IMR-90 (cell line): ENCODE measurements at regions not wholly inside any gene's neighbourhood (a gene's known extent, or its start where the extent isn't known, plus 50 kb on each side); places are given as distances from the start of the nearest gene placed in this dataset.

ENCODE experiments used
- ATAC-seq: fragments of 200-7000 bp; cut with Tn5 transposase; 2 replicates; pipeline ENCODE4 v1.9.1; 2020; ENCODE audit warnings: low read depth, mild to moderate bottlenecking, moderate library complexity
- BruUV-seq: library from RNA; stranded (reverse); fragments of 400-500 nt; replicated peaks from 2 replicates; lab custom pipeline; 2021; lab: Mats Ljungman, UMichigan
- CTCF ChIA-PET: fragments of 300-600 bp; formaldehyde crosslinking; extraction: SDS; loops from one replicate; lab custom pipeline; 2021; ENCODE audit warnings: antibody characterized with exemption; lab: Yijun Ruan, JAX
- POLR2A ChIA-PET: fragments of 300-600 bp; sonication (Branson Sonifier 250); formaldehyde crosslinking; loops from one replicate; lab custom pipeline; 2022; ENCODE audit warnings: antibody characterized with exemption; ENCODE audit not compliant: unreplicated experiment; lab: Charles Lee
- DNase-seq: peaks from one replicate; pipeline ENCODE4 v3.0.0; 2013
- H2AFZ ChIP-seq: replicated peaks from 2 replicates; pipeline ENCODE3; 2013; ENCODE audit warnings: low read length, mild to moderate bottlenecking; ENCODE audit not compliant: poor library complexity
- H2AK5ac ChIP-seq: 2 replicates; pipeline ENCODE4 v1.6.1; 2013; ENCODE audit warnings: low read depth, low read length, inconsistent platforms
- H2AK9ac ChIP-seq: replicated peaks from 2 replicates; pipeline ENCODE3; 2013; ENCODE audit warnings: mild to moderate bottlenecking, low read depth, low read length, moderate library complexity; ENCODE audit not compliant: poor library complexity
- H2BK120ac ChIP-seq: 2 replicates; pipeline ENCODE4 v1.6.1; 2013; ENCODE audit warnings: low read depth, low read length, inconsistent platforms
- H2BK15ac ChIP-seq: 3 replicates; pipeline ENCODE4 v1.6.1; 2013; ENCODE audit warnings: low read depth, low read length, inconsistent platforms
- H2BK20ac ChIP-seq: 2 replicates; pipeline ENCODE4 v1.6.1; 2013; ENCODE audit warnings: low read depth, mild to moderate bottlenecking, inconsistent platforms, low read length, moderate library complexity
- H2BK5ac ChIP-seq: 2 replicates; pipeline ENCODE4 v1.6.1; 2013; ENCODE audit warnings: mild to moderate bottlenecking, low read depth, low read length, inconsistent platforms; ENCODE audit not compliant: poor library complexity, severe bottlenecking
- H3K14ac ChIP-seq: replicated peaks from 2 replicates; pipeline ENCODE4 v1.6.1; 2013; ENCODE audit warnings: low read depth, low read length, inconsistent platforms
- H3K18ac ChIP-seq: 2 replicates; pipeline ENCODE4 v1.6.1; 2013; ENCODE audit warnings: low read depth, low read length, control low read depth
- H3K23ac ChIP-seq: 2 replicates; pipeline ENCODE4 v1.6.1; 2013; ENCODE audit warnings: low read depth, low read length, inconsistent platforms
- H3K27ac ChIP-seq: 2 replicates; pipeline ENCODE4 v1.5.1; 2013; ENCODE audit warnings: mild to moderate bottlenecking, control low read depth, low read length; ENCODE audit not compliant: insufficient read depth
- H3K27me3 ChIP-seq: 2 replicates; pipeline ENCODE4 v1.6.1; 2013; ENCODE audit warnings: low read length; ENCODE audit not compliant: control insufficient read depth, insufficient read depth
- H3K36me3 ChIP-seq: 2 replicates; pipeline ENCODE4 v1.6.1; 2013; ENCODE audit warnings: low read length, mixed read lengths; ENCODE audit not compliant: control insufficient read depth, insufficient read depth
- H3K4ac ChIP-seq: 2 replicates; pipeline ENCODE4 v1.6.1; 2013; ENCODE audit warnings: low read depth, low read length, inconsistent platforms
- H3K4me1 ChIP-seq: 2 replicates; pipeline ENCODE4 v1.6.1; 2013; ENCODE audit warnings: low read length, mixed read lengths; ENCODE audit not compliant: control insufficient read depth, insufficient read depth
- H3K4me2 ChIP-seq: 2 replicates; pipeline ENCODE4 v1.6.1; 2013; ENCODE audit warnings: low read depth, mild to moderate bottlenecking, control low read depth, low read length, moderate library complexity
- H3K4me3 ChIP-seq: 2 replicates; pipeline ENCODE4 v1.5.1; 2013; ENCODE audit warnings: low read depth, mild to moderate bottlenecking, control low read depth, low read length, moderate library complexity; ENCODE audit not compliant: insufficient read depth
- H3K56ac ChIP-seq: 2 replicates; pipeline ENCODE4 v1.6.1; 2013; ENCODE audit warnings: low read length, inconsistent platforms; ENCODE audit not compliant: insufficient read depth; ENCODE audit errors: extremely low read depth
- H3K79me1 ChIP-seq, 2 experiments: 2 replicates each; pipeline ENCODE4 v1.6.1; 2013; ENCODE audit warnings: low read length in 2 of 2, inconsistent platforms in 1 of 2, low read depth in 1 of 2
- H3K9ac ChIP-seq: 2 replicates; pipeline ENCODE4 v1.6.1; 2013; ENCODE audit warnings: low read depth, low read length, control low read depth
- H3K9me1 ChIP-seq: 2 replicates; pipeline ENCODE4 v1.6.1; 2013; ENCODE audit warnings: low read length, inconsistent platforms; ENCODE audit not compliant: insufficient read depth
- H3K9me3 ChIP-seq: 2 replicates; pipeline ENCODE4 v1.6.1; 2013; ENCODE audit warnings: low read length; ENCODE audit not compliant: control insufficient read depth, insufficient read depth
- H4K20me1 ChIP-seq: 2 replicates; pipeline ENCODE4 v1.6.1; 2013; ENCODE audit warnings: low read length, inconsistent platforms; ENCODE audit not compliant: insufficient read depth
- H4K5ac ChIP-seq: 2 replicates; pipeline ENCODE4 v1.6.1; 2013; ENCODE audit warnings: mild to moderate bottlenecking, low read depth, low read length, control low read depth
- H4K8ac ChIP-seq, 2 experiments: 2 replicates each; pipeline ENCODE4 v1.6.1; 2013; ENCODE audit warnings: low read depth in 2 of 2, low read length in 2 of 2, control low read depth in 1 of 2, inconsistent platforms in 1 of 2
- H4K91ac ChIP-seq: 2 replicates; pipeline ENCODE4 v1.6.1; 2013; ENCODE audit warnings: low read depth, low read length, inconsistent platforms; ENCODE audit not compliant: insufficient read depth
- BHLHE40 ChIP-seq: fragments of 150-350 bp; IDR thresholded peaks from 2 replicates; pipeline ENCODE4 v1.6.1; 2016; ENCODE audit warnings: mild to moderate bottlenecking, low read depth, low read length
- CHD1 ChIP-seq: IDR thresholded peaks from 2 replicates; pipeline ENCODE4 v1.6.1; 2012; ENCODE audit warnings: low read depth, low read length, improper control_type of control experiment
- FOS ChIP-seq: fragments of 150-350 bp; IDR thresholded peaks from 2 replicates; pipeline ENCODE4 v1.6.1; 2016; ENCODE audit warnings: low read depth, low read length
- MAZ ChIP-seq: IDR thresholded peaks from 2 replicates; pipeline ENCODE4 v1.6.1; 2012; ENCODE audit warnings: low read depth, mild to moderate bottlenecking, low read length, improper control_type of control experiment, moderate library complexity, borderline replicate concordance
- RCOR1 ChIP-seq: IDR thresholded peaks from 2 replicates; pipeline ENCODE4 v1.6.1; 2012; ENCODE audit warnings: mild to moderate bottlenecking, low read length, improper control_type of control experiment; ENCODE audit not compliant: insufficient replicate concordance
- RFX5 ChIP-seq: IDR thresholded peaks from 2 replicates; pipeline ENCODE4 v1.8.0; 2012; ENCODE audit warnings: low read depth, mild to moderate bottlenecking, low read length, moderate library complexity
- WGBS, 2 experiments: methylation state at CpG; one replicate each; pipeline versions ENCODE4 v1.1.5 to v1.1.7; 2013; ENCODE audit warnings: missing lambda C conversion rate in 2 of 2; ENCODE audit not compliant: insufficient read length in 1 of 2; ENCODE audit errors: extremely low coverage in 2 of 2; 5-methylcytosine and 5-hydroxymethylcytosine counted together
- dilution Hi-C: fragments of 300-500 bp; cut with HindIII; formaldehyde crosslinking; loops from one replicate; pipeline ENCODE4 v1.14.3; 2018; ENCODE audit warnings: low sequenced_read_pairs; ENCODE audit not compliant: unreplicated experiment
- in situ Hi-C: fragments of 300-500 bp; cut with MboI; formaldehyde crosslinking; loops from 3 replicates; pipeline ENCODE4 v1.14.3; 2019; ENCODE audit warnings: low sequenced_read_pairs, inconsistent platforms, mixed read lengths
- intact Hi-C: fragments of 100-400 bp; cut with micrococcal nuclease; formaldehyde crosslinking; loops from 2 replicates; pipeline ENCODE4 v1.10.0; 2022
- TF ChIP-seq, protein P1 (sequence below): conservative IDR thresholded peaks from 2 replicates; pipeline ENCODE4 v1.5.1; 2012; ENCODE audit warnings: mild to moderate bottlenecking, low read depth, low read length, improper control_type of control experiment

DNA sequence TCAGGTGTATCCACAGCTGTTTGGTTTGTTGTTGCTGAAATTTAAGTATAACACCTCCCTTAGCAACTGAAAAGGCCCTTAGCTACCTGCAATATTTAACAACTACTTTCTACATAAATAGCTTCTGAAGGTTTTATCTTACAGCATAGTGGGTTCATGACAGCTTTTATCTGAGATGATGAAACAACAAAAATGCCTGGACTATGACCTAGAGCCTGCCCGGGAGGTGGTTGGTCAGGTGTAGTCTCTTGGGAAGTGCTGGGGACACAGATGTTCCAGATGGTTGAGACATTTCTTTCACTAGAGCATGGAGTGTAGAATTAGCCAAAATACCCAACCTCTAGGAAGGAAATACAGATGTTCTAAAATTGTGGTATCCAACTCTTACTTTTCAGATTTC, 705.4 kb downstream of the MAFB start:
- BruUV-seq = no TSS peak
- no peak overlapping the region for H2BK15ac ChIP-seq
- POLR2A ChIA-PET = no interaction called here
- ATAC-seq (no peak), DNase-seq (no peak)
- H2BK120ac ChIP-seq = no peak overlapping the region
- no peaks in the 10 kb centered on the region for H3K79me1 ChIP-seq
- H2BK20ac ChIP-seq = no peak overlapping the region
- no peak overlapping the region for H3K4ac ChIP-seq
- H3K4me2 ChIP-seq = no peak overlapping the region
- no peaks in the 10 kb centered on the region for H3K9me1 ChIP-seq
- no peak overlapping the region for H3K27ac ChIP-seq
- no peak overlapping the region for H2AK5ac ChIP-seq
- H4K20me1 ChIP-seq = no peaks in the 10 kb centered on the region
- no peaks in the 10 kb centered on the region for H3K4me1 ChIP-seq
- CTCF ChIA-PET = no interaction called here
- no peaks in the 10 kb centered on the region for H3K9me3 ChIP-seq
- dilution Hi-C loops = no loop called here
- no peaks in the 10 kb centered on the region for H3K36me3 ChIP-seq
- TF ChIP-seq FOS (no peak), BHLHE40 (no peak), RCOR1 (no peak), CHD1 (no peak), RFX5 (no peak), MAZ (no peak)
- TF ChIP-seq, protein P1, sequence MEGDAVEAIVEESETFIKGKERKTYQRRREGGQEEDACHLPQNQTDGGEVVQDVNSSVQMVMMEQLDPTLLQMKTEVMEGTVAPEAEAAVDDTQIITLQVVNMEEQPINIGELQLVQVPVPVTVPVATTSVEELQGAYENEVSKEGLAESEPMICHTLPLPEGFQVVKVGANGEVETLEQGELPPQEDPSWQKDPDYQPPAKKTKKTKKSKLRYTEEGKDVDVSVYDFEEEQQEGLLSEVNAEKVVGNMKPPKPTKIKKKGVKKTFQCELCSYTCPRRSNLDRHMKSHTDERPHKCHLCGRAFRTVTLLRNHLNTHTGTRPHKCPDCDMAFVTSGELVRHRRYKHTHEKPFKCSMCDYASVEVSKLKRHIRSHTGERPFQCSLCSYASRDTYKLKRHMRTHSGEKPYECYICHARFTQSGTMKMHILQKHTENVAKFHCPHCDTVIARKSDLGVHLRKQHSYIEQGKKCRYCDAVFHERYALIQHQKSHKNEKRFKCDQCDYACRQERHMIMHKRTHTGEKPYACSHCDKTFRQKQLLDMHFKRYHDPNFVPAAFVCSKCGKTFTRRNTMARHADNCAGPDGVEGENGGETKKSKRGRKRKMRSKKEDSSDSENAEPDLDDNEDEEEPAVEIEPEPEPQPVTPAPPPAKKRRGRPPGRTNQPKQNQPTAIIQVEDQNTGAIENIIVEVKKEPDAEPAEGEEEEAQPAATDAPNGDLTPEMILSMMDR = no peak
- no CpG with 5 or more reads among the region's 1 CpG for WGBS, 2 experiments
- H3K27me3 ChIP-seq = no peaks in the 10 kb centered on the region
- H4K91ac ChIP-seq = no peak overlapping the region
- H3K14ac ChIP-seq = no peak overlapping the region
- in situ Hi-C loops = no loop called here
- no peak overlapping the region for H4K8ac ChIP-seq
- H3K18ac ChIP-seq = no peak overlapping the region
- H2AK9ac ChIP-seq = no peak overlapping the region
- intact Hi-C loops = no loop called here
- H2BK5ac ChIP-seq = no peak overlapping the region
- H3K9ac ChIP-seq = no peak overlapping the region
- H3K4me3 ChIP-seq = no peak overlapping the region
- no peak overlapping the region for H2AFZ ChIP-seq
- H4K5ac ChIP-seq = no peak overlapping the region
- no peak overlapping the region for H3K56ac ChIP-seq
- no peak overlapping the region for H3K23ac ChIP-seq
